8988T (cell line): ENCODE measurements at regions not wholly inside any gene's neighbourhood (a gene's known extent, or its start where the extent isn't known, plus 50 kb on each side); places are given as distances from the start of the nearest gene placed in this dataset.

Source experiments
- DNase-seq: peaks from one replicate; pipeline ENCODE4 v3.0.0; 2011

- no peak for DNase-seq
Measured at GRCh38 chr18:41216341-41217003, 738.6 kb upstream of the PIK3C3 start.

GRCh38 chr18:41207706-41208105 lies 747.3 kb upstream of the PIK3C3 start:
- DNase-seq, result no peak

GRCh38 chr18:41206341-41206830 lies 748.6 kb upstream of the PIK3C3 start:
- DNase-seq, result no peak

GRCh38 chr18:41199212-41199611 lies 755.8 kb upstream of the PIK3C3 start:
- DNase-seq, result no peak

GRCh38 chr18:41197967-41198366 lies 757.1 kb upstream of the PIK3C3 start:
- DNase-seq, result no peak

GRCh38 chr18:41170346-41170745 lies 784.7 kb upstream of the PIK3C3 start:
- DNase-seq, result no peak

- no peak for DNase-seq
Measured at GRCh38 chr18:41165625-41166024, 789.4 kb upstream of the PIK3C3 start.

GRCh38 chr18:41162781-41163180 lies 792.3 kb upstream of the PIK3C3 start:
- no peak for DNase-seq

- DNase-seq, result no peak
Measured at GRCh38 chr18:41162191-41162590, 792.8 kb upstream of the PIK3C3 start.

- DNase-seq, result no peak
Measured at GRCh38 chr18:41155910-41156851, 798.9 kb upstream of the PIK3C3 start.

GRCh38 chr18:41155025-41155424 lies 800.0 kb upstream of the PIK3C3 start:
- DNase-seq, result no peak

- no peak for DNase-seq
Measured at GRCh38 chr18:41153871-41154270, 801.2 kb upstream of the PIK3C3 start.

- no peak for DNase-seq
Measured at GRCh38 chr18:41150316-41150715, 804.7 kb upstream of the PIK3C3 start.

- DNase-seq, result no peak
Measured at GRCh38 chr18:41146301-41146700, 808.7 kb upstream of the PIK3C3 start.

- DNase-seq, result no peak
Measured at GRCh38 chr18:41145516-41145915, 809.5 kb upstream of the PIK3C3 start.

- DNase-seq, result no peak
Measured at GRCh38 chr18:41144441-41144840, 810.6 kb upstream of the PIK3C3 start.

- DNase-seq, result no peak
Measured at GRCh38 chr18:41140506-41140905, 814.5 kb upstream of the PIK3C3 start.

- DNase-seq, result no peak
Measured at GRCh38 chr18:41135146-41135545, 819.9 kb upstream of the PIK3C3 start.

GRCh38 chr18:41134426-41134825 lies 820.6 kb upstream of the PIK3C3 start:
- DNase-seq, result no peak

- no peak for DNase-seq
Measured at GRCh38 chr18:41131050-41131449, 824.0 kb upstream of the PIK3C3 start.

GRCh38 chr18:41128545-41128944 lies 826.5 kb upstream of the PIK3C3 start:
- no peak for DNase-seq

- DNase-seq, result no peak
Measured at GRCh38 chr18:41128126-41128525, 826.9 kb upstream of the PIK3C3 start.

- no peak for DNase-seq
Measured at GRCh38 chr18:41126541-41127235, 828.3 kb upstream of the PIK3C3 start.
